CD4-positive, CD25-positive, alpha-beta regulatory T cell (primary cell): ENCODE measurements at regions not wholly inside any gene's neighbourhood (a gene's known extent, or its start where the extent isn't known, plus 50 kb on each side); places are given as distances from the start of the nearest gene placed in this dataset.

ENCODE experiments used
- ATAC-seq, 2 donors: fragments of 150-1000 bp; cut with Tn5 transposase; one replicate each; pipeline ENCODE4 v1.10.0; 2021; ENCODE audit warnings: low read depth in 2 of 2, moderate number of reproducible peaks in 2 of 2, moderate library complexity in 1 of 2
- DNase-seq, 3 donors: peaks; one replicate each; pipeline versions ENCODE4 v3.0.0 to v3.0.0-alpha.2; 2012 to 2022; ENCODE audit warnings: mixed read lengths in 1 of 3
- H3K27ac ChIP-seq: one replicate; pipeline ENCODE4 v1.7.0; 2013; ENCODE audit warnings: mild to moderate bottlenecking, low read length; ENCODE audit not compliant: insufficient read depth, poor library complexity, severe bottlenecking
- H3K27me3 ChIP-seq: one replicate; pipeline ENCODE4 v1.7.0; 2013; ENCODE audit warnings: low read length; ENCODE audit not compliant: control insufficient read depth, insufficient read depth
- H3K36me3 ChIP-seq: one replicate; pipeline ENCODE4 v1.7.0; 2013; ENCODE audit warnings: mild to moderate bottlenecking, low read length, moderate library complexity; ENCODE audit not compliant: control insufficient read depth, insufficient read depth
- H3K4me1 ChIP-seq: 2 replicates; pipeline ENCODE4 v1.7.0; 2013; ENCODE audit warnings: mild to moderate bottlenecking, low read length; ENCODE audit not compliant: insufficient read depth, control insufficient read depth, poor library complexity, severe bottlenecking
- H3K4me3 ChIP-seq: one replicate; pipeline ENCODE4 v1.7.0; 2013; ENCODE audit warnings: low read depth, mild to moderate bottlenecking, low read length, moderate library complexity
- H3K9me3 ChIP-seq, 2 experiments: 1 replicate in 1 of 2; 2 replicates in 1 of 2; pipeline ENCODE4 v1.7.0; 2013; ENCODE audit warnings: low read length in 2 of 2, mild to moderate bottlenecking in 1 of 2, moderate library complexity in 1 of 2; ENCODE audit not compliant: control insufficient read depth in 2 of 2
- H3K27ac Mint-ChIP-seq, 3 donors: one replicate each; pipeline ENCODE4 v1.8.0; 2020 to 2022; ENCODE audit warnings: mild to moderate bottlenecking in 3 of 3, mixed read lengths in 3 of 3, moderate library complexity in 2 of 3
- H3K27me3 Mint-ChIP-seq: one replicate; pipeline ENCODE4 v1.8.0; 2022; ENCODE audit warnings: mild to moderate bottlenecking, mixed read lengths
- H3K36me3 Mint-ChIP-seq: one replicate; pipeline ENCODE4 v1.8.0; 2020; ENCODE audit warnings: mixed read lengths
- H3K4me1 Mint-ChIP-seq, 4 donors: one replicate each; pipeline ENCODE4 v1.8.0; 2020 to 2022; ENCODE audit warnings: mixed read lengths in 4 of 4, mild to moderate bottlenecking in 1 of 4
- H3K4me3 Mint-ChIP-seq, 4 donors: one replicate each; pipeline ENCODE4 v1.8.0; 2020 to 2022; ENCODE audit warnings: mild to moderate bottlenecking in 4 of 4, mixed read lengths in 4 of 4, moderate library complexity in 3 of 4
- H3K9me3 Mint-ChIP-seq, 7 donors: one replicate each; pipeline ENCODE4 v1.8.0; 2020 to 2022; ENCODE audit warnings: mixed read lengths in 7 of 7, mild to moderate bottlenecking in 3 of 7, moderate library complexity in 2 of 7

GRCh38 chr12:102781117-102781516, 135.9 kb downstream of the PAH start:
- Mint-ChIP-seq H3K9me3 (peaks cover 0 to under 1% (median 0%) of the 10 kb centered on the region in 7 donors), H3K4me3 (no peak overlapping the region), H3K27me3 (no peaks in the 10 kb centered on the region), H3K4me1 (no peaks in the 10 kb centered on the region), H3K36me3 (no peaks in the 10 kb centered on the region), H3K27ac (no peak overlapping the region)
- H3K27me3 ChIP-seq, result no peaks in the 10 kb centered on the region
- no peak overlapping the region for H3K27ac ChIP-seq
- ATAC-seq, result no peak
- no peak overlapping the region for H3K4me3 ChIP-seq
- H3K9me3 ChIP-seq, result no peaks in the 10 kb centered on the region
- DNase-seq, result no peak
- no peaks in the 10 kb centered on the region for H3K36me3 ChIP-seq
- no peaks in the 10 kb centered on the region for H3K4me1 ChIP-seq

GRCh38 chr12:102776041-102776440, 141.0 kb downstream of the PAH start:
- Histone ChIP-seq H3K27me3 (no peaks in the 10 kb centered on the region), H3K27ac (no peak overlapping the region), H3K4me3 (no peak overlapping the region), H3K9me3 (no peaks in the 10 kb centered on the region), H3K4me1 (no peaks in the 10 kb centered on the region), H3K36me3 (no peaks in the 10 kb centered on the region)
- H3K9me3 Mint-ChIP-seq, result peaks cover 0 to 4% (median 0%) of the 10 kb centered on the region in 7 donors
- no peaks in the 10 kb centered on the region for H3K36me3 Mint-ChIP-seq
- no peak overlapping the region for H3K27ac Mint-ChIP-seq
- no peak for DNase-seq
- no peak overlapping the region for H3K4me3 Mint-ChIP-seq
- H3K27me3 Mint-ChIP-seq, result no peaks in the 10 kb centered on the region
- no peak for ATAC-seq
- no peaks in the 10 kb centered on the region for H3K4me1 Mint-ChIP-seq

- Mint-ChIP-seq H3K4me3 (no peak overlapping the region), H3K4me1 (no peaks in the 10 kb centered on the region), H3K27me3 (peaks cover 7% of the 10 kb centered on the region), H3K9me3 (peaks cover 0 to 3% (median 0%) of the 10 kb centered on the region in 7 donors), H3K27ac (no peak overlapping the region), H3K36me3 (no peaks in the 10 kb centered on the region)
- peak in 2 of 3 donors; percentile 4 to 38 for DNase-seq
- no peaks in the 10 kb centered on the region for H3K27me3 ChIP-seq
- no peaks in the 10 kb centered on the region for H3K4me1 ChIP-seq
- H3K9me3 ChIP-seq, result no peaks in the 10 kb centered on the region
- ATAC-seq, result no peak
- H3K36me3 ChIP-seq, result no peaks in the 10 kb centered on the region
- no peak overlapping the region for H3K27ac ChIP-seq
- no peak overlapping the region for H3K4me3 ChIP-seq
Measured at GRCh38 chr12:102769323-102769916, 147.6 kb downstream of the PAH start.

GRCh38 chr12:102766961-102767360, 150.1 kb downstream of the PAH start:
- no peak overlapping the region for H3K4me3 ChIP-seq
- no peaks in the 10 kb centered on the region for H3K27me3 ChIP-seq
- Mint-ChIP-seq H3K9me3 (peaks cover 0 to 3% (median 0%) of the 10 kb centered on the region in 7 donors), H3K36me3 (no peaks in the 10 kb centered on the region), H3K4me3 (no peak overlapping the region), H3K4me1 (no peaks in the 10 kb centered on the region), H3K27ac (no peak overlapping the region), H3K27me3 (peaks cover 18% of the 10 kb centered on the region)
- no peak overlapping the region for H3K27ac ChIP-seq
- DNase-seq, result no peak
- no peaks in the 10 kb centered on the region for H3K36me3 ChIP-seq
- H3K4me1 ChIP-seq, result no peaks in the 10 kb centered on the region
- no peaks in the 10 kb centered on the region for H3K9me3 ChIP-seq
- no peak for ATAC-seq

- H3K36me3 Mint-ChIP-seq, result no peaks in the 10 kb centered on the region
Measured at GRCh38 chr12:102765736-102766135, 151.3 kb downstream of the PAH start.

GRCh38 chr12:102763471-102763870, 153.6 kb downstream of the PAH start:
- Histone ChIP-seq H3K36me3 (no peaks in the 10 kb centered on the region), H3K4me3 (no peak overlapping the region), H3K27me3 (no peaks in the 10 kb centered on the region), H3K27ac (no peak overlapping the region), H3K9me3 (no peaks in the 10 kb centered on the region), H3K4me1 (no peaks in the 10 kb centered on the region)
- no peak overlapping the region for H3K4me3 Mint-ChIP-seq
- H3K27ac Mint-ChIP-seq, result no peak overlapping the region
- DNase-seq, result no peak
- H3K36me3 Mint-ChIP-seq, result no peaks in the 10 kb centered on the region
- H3K9me3 Mint-ChIP-seq, result no peaks in the 10 kb centered on the region
- no peaks in the 10 kb centered on the region for H3K4me1 Mint-ChIP-seq
- no peak for ATAC-seq
- peaks cover 14% of the 10 kb centered on the region for H3K27me3 Mint-ChIP-seq

More at GRCh38 chr12:102765736-102766135, 151.3 kb downstream of the PAH start:
- no peak overlapping the region for H3K27ac ChIP-seq
- peaks cover 18% of the 10 kb centered on the region for H3K27me3 Mint-ChIP-seq
- peaks cover 0 to 3% (median 0%) of the 10 kb centered on the region in 7 donors for H3K9me3 Mint-ChIP-seq
- no peaks in the 10 kb centered on the region for H3K4me1 ChIP-seq
- no peaks in the 10 kb centered on the region for H3K9me3 ChIP-seq
- H3K27me3 ChIP-seq, result no peaks in the 10 kb centered on the region
- ATAC-seq (no peak), DNase-seq (no peak)
- no peaks in the 10 kb centered on the region for H3K4me1 Mint-ChIP-seq
- H3K27ac Mint-ChIP-seq, result no peak overlapping the region
- H3K4me3 Mint-ChIP-seq, result no peak overlapping the region
- H3K4me3 ChIP-seq, result no peak overlapping the region
- H3K36me3 ChIP-seq, result no peaks in the 10 kb centered on the region

GRCh38 chr12:102763061-102763460, 154.0 kb downstream of the PAH start:
- H3K27ac Mint-ChIP-seq, result no peak overlapping the region
- no peaks in the 10 kb centered on the region for H3K4me1 ChIP-seq
- H3K27me3 Mint-ChIP-seq, result peaks cover 14% of the 10 kb centered on the region
- H3K4me3 Mint-ChIP-seq, result no peak overlapping the region
- H3K36me3 ChIP-seq, result no peaks in the 10 kb centered on the region
- H3K4me1 Mint-ChIP-seq, result no peaks in the 10 kb centered on the region
- H3K9me3 ChIP-seq, result no peaks in the 10 kb centered on the region
- H3K27me3 ChIP-seq, result no peaks in the 10 kb centered on the region
- no peak for DNase-seq
- ATAC-seq, result no peak
- no peak overlapping the region for H3K27ac ChIP-seq
- H3K4me3 ChIP-seq, result no peak overlapping the region
- H3K9me3 Mint-ChIP-seq, result no peaks in the 10 kb centered on the region
- H3K36me3 Mint-ChIP-seq, result no peaks in the 10 kb centered on the region

- H3K27me3 ChIP-seq, result no peaks in the 10 kb centered on the region
- peaks cover 14% of the 10 kb centered on the region for H3K27me3 Mint-ChIP-seq
- no peak overlapping the region for H3K4me3 Mint-ChIP-seq
- H3K4me1 Mint-ChIP-seq, result no peaks in the 10 kb centered on the region
- H3K27ac Mint-ChIP-seq, result no peak overlapping the region
- H3K4me3 ChIP-seq, result no peak overlapping the region
- DNase-seq, result no peak
- no peaks in the 10 kb centered on the region for H3K36me3 ChIP-seq
- H3K27ac ChIP-seq, result no peak overlapping the region
- no peaks in the 10 kb centered on the region for H3K4me1 ChIP-seq
- ATAC-seq, result no peak
- H3K36me3 Mint-ChIP-seq, result no peaks in the 10 kb centered on the region
- H3K9me3 Mint-ChIP-seq, result no peaks in the 10 kb centered on the region
- no peaks in the 10 kb centered on the region for H3K9me3 ChIP-seq
Measured at GRCh38 chr12:102760322-102760721, 156.7 kb downstream of the PAH start.
